ENCODE measurements at regions not wholly inside any gene's neighbourhood (a gene's known extent, or its start where the extent isn't known, plus 50 kb on each side); places are given as distances from the start of the nearest gene placed in this dataset.
A peak's percentile ranks its signal among the peaks of the same experiment; 100 is the strongest.

DNA sequence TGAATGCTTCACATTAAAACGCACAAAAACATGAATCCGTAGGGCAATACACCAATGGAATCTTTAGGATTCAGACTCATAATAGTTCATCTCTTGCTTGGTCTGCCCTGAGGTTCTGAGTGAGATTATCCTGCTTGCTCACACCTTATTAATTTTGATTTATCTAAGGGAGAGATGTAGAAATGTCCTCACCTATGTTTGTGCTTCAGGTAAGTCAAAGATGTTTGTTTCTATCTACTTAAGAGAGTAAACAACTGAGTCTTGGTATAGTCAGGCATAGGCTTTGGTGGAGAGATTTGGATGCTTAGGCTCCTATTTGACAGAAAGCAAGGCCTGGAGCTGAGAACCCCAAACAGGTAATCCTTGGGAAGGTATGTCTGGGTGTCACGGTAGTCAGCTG is 231.0 kb upstream of the TNP1 start:
- no peak for DNase-seq (ENCODE audit: low read depth in 2 of 2)

DNA sequence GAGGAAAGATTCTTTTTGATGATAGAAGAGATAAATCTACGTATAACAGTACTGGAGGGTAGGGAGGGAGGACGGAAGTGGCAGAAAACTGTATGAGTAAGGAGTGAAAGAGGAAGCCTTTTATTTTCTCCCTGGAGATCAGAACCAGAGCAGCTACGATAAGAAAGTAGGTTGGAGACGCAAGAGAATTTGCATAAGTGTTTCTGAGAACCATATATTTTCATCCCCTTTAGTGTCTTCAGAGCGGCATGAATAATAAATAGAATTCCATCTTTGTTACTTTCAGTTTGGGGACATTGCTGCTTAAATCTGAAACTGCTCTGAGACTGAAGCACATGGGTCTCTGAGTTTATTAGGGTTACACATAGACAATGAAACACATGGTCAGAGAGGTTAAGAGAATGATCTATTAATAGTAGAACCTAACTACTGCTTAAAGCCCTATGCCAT is 230.2 kb upstream of the TNP1 start:
- no peak for DNase-seq (ENCODE audit: low read depth in 2 of 2)

DNA sequence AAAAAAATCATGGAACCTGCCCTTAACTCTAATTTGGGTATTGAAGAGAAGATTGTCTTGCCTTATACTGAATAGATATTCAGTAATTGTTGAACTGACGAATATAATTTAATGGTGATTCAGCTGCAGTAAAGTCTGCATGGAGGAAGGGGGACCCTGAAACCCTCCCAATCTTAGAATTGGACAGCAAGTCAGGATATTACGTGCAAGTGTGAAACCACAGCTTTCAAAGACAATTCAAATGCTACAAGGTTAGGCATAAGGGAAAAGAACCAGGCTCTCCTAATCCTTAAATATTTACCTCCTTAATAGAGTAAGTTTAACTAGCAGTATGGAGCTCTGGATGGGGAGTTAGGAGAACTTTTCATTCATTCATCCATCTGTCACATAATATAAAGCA is 226.9 kb upstream of the TNP1 start:
- no peak for DNase-seq (ENCODE audit: low read depth in 2 of 2)

DNA sequence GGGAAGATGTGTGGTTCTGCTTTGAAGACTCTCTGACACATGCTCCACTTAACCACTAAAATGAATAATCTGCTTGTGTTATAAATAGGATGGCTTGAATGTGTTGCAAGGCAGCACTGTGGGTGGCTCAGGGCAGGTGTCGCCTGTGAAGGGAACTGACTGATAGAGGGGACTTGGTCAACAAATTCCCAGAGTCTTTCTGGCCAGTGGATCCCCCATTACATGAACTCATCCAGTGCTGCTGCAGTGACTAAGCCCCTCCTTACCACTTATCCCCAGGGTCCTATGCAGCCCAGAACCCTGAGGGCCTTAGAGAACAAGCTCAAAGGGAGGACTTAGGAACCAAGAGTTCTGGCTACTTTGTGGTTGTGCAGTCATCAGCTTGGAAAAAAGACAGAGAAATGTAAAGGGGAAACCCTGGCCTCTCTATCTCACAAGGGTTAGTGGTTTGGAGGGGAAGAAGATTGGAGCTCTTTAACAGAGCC is 226.2 kb upstream of the TNP1 start:
- DNase-seq (ENCODE audit: low read depth in 2 of 2), result peak; percentile 11 to 38

DNA sequence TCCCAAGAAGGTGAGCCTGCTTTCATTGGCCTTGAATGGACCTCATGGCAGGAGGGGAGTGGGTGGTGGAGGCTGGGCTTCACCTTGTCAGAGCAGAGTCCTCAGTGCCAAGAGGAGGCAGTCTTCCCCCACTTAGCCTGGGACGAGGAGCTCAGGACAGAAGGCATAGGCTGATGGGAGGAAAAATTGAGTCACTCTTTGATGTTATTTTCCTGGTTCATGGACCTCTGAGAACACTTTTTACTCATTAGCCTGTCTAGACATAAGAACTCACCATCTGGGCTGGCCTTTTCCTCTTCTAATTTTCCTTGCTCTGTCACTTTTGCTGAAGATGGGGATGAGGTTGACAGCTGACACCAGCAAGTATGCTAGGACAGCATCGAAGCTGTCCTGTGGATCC is 225.7 kb upstream of the TNP1 start:
- no peak for DNase-seq (ENCODE audit: low read depth in 2 of 2)

DNA sequence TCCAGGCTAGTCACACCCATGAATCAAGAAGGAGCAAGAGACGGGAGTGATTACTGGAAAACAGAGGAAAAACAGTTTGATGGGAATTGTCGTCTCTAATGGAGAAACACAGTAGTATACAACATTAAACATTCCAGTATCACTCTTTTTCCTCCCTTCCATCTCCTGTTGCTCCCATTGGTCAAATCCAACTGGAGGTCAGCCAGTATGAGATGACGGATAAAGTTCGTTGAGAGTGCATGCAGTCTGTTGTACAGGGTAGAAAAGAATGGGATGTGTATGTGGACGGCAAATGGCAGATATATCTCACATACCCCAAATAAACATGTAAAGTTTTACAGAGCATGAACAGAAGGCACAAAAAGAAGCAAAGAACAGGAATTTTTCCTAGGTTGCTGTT is 221.9 kb upstream of the TNP1 start:
- no peak for DNase-seq (ENCODE audit: low read depth in 2 of 2)

DNA sequence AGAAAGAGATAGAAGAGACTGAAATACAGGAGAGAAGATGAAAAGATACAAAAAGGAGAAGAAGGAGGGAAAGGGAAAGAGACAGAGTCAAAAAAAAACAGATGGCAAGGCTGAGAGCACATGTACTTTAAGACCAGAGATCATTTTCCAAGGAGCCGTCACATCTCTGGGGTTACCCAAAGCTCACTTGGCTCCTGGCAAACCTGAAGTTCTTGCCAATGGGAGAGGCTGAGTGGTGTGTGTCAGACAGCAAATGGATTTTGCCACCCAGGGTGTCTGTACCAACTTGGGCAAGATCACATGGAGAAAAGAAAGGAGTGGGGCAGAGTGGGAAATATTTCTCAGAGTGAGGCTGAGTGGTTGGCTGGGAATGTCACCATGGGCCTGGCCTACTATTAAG is 219.3 kb upstream of the TNP1 start:
- DNase-seq (ENCODE audit: low read depth in 2 of 2), result no peak

DNA sequence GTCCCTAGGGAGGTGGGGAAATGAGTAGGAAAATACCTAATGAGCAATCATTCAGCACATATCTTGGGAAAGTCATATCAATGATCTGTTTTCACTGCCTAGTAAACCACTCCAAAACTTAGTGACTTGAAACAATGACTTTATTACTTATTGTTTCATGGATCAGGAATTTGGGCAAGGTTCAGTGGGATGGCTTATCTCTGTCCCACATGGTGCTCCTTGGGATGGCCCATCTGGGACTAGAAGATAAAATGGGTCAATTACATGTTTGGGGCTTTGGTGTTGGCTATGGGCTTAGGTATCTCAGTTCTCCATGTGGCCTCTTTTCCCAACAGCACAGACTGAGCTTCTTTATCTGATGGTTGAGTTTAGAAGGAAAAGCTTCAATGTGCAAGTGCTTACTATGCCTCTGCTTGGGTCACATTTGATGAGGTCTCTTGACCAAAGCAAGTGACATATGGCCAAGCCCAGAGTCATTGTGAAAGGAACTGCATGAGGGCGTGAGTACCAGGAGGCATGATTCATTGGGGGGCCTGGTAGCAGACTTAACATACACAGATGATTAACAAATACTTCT is 218.1 kb upstream of the TNP1 start:
- no peak for DNase-seq (ENCODE audit: low read depth in 2 of 2)

DNA sequence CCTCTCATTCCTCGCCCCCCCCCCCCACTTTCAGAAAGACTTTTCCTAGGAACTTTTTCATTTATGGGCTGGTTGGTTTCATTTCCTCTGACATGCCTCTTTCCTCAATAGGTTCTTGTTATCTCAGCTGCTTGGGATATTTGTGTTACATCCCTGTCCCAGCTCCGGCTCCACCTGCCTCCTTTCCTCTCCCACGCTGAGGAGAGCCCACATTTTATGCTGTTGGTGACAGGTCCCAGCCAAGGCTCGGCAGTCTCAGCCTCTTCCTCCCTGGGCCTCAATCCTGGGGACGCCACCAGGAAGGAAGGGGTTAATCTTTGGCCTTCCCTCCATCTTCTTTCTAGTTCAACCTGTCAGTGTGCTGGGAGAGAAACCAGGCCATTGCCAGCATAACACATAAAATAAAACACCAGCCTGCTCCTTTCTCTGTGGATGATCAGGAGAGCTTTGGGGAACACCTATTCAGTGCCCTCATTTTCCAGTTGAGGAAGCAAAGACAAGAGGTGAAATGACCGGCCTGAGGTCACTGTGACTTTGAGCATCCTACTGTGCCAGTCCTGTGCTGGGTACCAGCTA is 216.9 kb upstream of the TNP1 start:
- DNase-seq (ENCODE audit: low read depth in 2 of 2), result no peak

DNA sequence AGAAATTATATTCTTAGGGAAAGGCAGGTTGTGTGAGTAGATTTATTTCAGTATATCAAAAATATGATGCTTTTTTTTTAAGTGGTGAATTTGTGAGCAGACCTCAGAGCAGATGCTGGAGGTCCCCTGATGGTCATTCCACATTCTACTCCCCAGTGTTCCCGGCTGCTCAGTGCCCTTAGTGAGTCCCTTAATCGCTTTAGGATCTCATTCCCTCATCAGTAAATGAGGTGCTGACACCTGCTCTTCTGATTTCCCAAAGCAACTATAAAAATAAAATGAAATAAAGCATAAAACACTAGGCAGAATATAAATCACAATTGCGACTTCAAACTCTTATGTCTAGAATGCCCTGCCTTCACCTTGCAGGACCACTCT is 216.2 kb upstream of the TNP1 start:
- no peak for DNase-seq (ENCODE audit: low read depth in 2 of 2)

DNA sequence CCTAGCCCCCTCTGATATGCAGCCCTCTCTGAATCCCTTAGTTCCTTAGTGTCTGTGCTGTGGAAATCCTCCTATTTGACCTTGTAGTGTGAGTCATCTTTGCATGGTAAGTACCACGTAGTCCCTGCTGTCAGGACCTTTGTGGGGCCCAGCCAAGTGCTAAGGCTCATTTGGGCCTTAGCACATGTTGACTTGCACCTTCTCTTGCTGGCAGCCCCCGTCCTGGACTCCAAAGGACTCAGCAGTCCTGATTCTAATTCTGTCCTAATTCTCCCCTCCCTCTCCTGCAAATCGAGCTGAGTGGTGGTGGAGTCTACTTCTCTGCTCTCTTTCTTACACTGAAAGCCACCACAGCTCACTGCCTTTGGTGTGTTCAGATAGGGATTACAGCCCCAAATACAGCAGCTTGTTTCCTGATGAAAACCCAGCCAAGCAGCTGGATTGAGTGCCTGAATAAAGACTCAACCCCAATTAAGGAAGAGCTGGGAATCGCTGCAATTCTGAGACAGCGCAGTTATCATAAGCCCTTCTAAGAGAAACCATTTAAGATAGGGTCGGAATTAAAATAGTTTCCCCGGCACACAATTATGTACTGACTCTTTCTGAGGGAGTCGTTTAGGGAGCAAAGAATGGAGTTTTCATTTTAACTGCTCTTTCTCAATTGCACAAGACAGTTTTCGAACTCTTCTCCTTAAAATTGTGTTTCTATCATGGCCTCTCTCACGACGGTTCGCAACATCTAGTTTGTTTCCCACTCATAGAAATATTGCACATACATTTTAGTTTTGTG is 215.6 kb upstream of the TNP1 start:
- no peak for DNase-seq (ENCODE audit: low read depth in 2 of 2)

DNA sequence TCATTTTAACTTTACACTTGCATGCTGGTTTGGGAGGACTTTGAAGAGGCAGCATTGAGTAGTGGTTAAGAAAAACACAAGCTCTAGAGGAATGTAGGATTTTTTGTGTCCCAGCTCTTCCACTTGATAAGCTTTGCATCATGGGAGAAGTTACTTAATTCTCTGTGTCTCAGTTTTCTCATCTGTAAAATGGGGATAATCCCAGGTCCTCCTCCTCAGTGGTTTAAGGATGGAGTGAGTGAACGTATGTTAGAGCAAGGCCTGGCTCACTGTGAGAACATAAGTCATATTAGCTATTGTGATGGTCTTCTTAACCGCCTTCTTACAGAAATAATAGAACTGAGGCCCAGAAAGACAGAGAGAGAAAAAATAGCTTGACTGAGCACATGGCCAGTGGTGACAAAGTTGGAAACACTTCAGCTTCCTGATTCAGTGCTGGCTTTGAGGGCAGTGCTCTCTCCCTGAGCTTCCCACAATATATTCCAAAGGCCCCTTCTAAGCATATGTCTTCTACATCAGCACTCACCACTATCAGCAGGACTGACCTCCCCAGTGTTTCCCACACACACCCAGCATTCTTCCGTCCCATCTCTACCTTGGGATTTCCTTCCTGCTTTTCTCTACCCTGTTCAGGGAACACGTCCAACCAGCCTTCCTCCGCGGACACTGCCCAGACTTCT is 214.9 kb upstream of the TNP1 start:
- no peak for DNase-seq (ENCODE audit: low read depth in 2 of 2)

DNA sequence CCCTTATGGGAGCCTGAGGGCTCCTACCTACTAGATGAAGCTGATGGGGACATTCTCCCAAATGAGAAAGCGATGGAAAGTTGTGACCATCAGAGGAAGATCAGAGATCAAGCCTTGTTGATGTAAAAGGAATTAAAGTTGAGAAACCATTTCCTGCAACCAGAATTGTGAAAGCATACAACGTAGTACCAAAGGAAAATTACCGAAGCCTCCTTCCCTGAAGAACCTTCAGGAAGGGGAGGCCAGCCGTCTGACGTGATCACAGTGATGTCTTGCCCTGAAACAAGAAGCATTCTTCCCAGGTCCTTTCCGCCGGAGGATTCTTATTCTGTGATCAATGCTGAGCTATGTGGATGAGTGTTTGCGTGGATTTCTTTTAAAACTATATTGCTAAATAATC is 211.6 kb upstream of the TNP1 start:
- DNase-seq (ENCODE audit: low read depth in 2 of 2), result no peak

DNA sequence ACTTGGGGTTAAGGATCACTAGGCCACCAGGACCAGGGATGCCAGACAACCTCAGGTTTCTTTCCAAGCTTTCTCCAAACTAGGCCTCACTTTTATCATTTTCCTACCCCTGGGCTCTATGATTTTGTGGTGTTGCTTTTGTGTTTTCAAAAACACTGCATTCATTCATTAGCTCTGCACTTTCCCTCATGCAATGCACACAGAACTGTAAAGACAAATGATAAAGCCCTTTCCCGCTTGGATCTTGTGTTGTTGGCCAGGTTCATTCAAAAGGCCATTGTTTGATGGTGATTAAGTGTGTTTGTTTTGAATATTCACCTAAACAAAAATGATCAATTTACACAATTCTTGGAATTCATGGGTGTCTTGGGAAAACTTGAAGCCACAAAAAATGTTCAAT is 210.7 kb upstream of the TNP1 start:
- DNase-seq (ENCODE audit: low read depth in 2 of 2), result no peak

DNA sequence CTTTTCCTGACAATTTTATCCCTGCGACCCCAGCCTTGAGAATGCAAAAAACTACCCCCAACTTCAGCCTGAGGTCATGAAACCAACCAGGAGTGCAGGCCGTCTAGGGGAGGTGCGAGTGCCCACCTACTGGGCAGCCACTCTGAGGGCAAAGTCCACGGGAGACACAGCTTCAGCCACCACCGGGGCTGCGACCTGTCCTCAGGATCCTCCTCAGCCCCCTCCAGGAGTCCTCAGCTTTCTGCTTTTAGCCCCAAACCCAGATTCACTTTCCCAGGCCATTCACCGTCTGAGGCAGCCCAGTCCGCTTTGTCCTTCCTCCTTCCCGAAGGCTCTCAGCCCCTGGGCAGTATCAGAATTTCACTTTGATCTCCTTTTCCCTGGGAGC is 210.2 kb upstream of the TNP1 start:
- DNase-seq (ENCODE audit: low read depth in 2 of 2), result no peak

DNA sequence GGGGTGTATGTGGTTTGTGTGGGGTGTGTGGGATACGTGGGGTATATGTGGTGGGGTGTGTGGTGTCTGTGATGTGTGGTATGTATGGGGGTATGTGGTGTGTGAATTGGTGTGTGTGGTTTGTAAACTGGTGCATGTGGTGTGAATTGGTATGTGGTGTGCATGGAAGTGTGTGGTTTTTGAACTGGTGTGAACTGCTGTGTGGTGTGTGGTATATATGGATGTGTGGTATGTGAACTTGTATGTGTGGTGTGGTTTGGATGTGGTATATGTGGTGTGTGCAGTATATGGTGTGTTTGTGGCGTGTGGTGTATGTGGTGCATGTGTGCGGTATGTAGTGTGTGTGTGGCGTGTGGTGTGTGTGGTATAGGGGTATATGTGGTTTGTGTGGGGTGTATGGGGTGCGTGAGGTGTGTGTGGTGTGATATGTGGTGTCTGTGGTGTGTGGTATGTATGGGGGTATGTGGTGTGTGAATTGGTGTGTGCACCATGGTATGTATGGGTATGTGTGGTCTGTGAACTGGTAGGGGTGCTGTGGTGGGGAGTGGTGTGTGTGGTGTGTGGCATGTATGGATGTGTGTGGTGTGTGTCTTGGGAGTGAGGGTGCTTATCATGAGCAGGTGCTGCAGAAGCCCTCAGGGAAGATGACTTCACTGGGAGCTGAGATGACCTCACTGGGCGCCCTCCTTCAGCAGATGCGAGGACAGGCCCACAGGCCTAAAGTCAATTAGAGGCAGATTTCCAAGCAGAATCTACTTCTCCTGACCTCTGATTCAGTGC is 209.6 kb upstream of the TNP1 start:
- no peak for DNase-seq (ENCODE audit: low read depth in 2 of 2)

DNA sequence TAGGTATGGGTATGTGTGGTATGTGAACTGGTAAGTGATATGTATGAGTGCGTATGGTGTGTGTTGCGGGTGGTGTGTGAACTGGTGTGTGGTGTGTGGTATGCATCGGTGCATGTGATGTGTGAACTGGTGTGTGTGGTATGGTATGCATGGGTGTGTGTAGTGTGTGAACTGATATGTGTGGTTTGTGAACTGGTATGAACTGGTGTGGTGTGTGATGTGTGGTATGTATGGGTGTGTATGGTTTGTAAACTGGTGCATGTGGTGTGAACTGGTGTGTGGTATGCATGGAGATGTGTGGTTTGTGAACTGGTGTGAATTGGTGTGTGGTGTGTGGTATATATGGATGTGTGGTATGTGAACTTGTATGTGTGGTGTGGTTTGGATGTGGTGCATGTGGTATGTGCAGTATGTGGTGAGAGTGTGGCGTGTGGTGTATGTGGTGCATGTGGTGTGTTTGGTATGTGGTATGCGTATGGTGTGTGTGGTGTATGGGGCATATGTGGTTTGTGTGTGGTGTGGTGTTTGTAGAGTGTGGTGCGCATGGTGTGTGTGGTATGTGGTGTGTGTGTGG is 208.9 kb upstream of the TNP1 start:
- DNase-seq (ENCODE audit: low read depth in 2 of 2), result no peak

DNA sequence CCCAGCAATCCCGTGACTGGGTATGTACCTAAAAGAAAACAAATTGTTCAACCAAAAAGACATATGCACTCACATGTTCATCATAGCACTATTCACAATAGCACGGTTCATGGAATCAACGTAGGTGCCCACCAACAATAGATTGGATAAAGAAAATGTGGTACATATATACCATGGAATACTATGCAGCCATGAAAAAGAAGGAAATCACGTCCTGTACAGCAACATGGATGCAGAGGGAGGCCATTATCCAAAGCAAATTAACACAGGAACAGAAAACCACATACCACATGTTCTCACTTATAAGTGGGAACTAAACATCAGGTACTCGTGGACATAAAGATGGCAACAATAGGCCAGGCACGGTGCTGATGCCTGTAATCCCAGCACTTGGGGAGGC is 207.9 kb upstream of the TNP1 start:
- DNase-seq (ENCODE audit: low read depth in 2 of 2), result no peak

DNA sequence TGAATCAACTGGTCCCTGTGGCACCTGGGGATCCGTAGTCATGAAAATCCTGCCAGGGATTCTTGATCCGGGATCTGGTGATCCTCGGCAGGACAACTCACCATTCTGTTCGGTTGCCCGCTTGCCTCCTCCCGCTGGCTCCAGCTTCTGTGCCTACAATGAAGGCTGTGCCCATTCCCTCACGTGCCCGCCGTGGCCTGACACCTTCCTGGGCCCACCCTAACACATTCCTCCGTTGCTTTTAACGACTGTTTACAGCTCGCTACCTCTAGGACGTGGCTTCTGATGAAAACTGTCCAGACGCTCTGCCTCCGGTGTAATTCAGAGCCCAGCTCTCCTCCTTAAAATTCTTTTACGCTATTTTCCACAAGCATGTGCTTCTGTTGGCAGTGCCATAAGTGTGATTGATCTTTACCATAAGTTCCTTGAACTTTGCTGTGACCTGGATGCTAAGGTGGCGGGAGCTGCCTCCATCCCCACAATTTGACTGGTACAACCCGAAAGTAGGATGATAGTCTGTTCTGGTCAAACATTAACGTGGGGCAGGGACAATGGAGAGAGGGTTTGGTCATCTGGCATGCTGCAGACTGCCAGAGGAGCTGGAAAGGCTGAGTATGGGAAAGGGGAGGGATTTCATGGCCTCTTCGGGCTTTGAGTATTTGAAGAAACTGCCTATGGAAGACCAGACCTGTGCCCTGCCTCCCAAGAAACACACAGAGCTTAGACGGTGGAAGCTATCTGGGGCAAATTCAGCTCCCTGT is 206.8 kb upstream of the TNP1 start:
- no peak for DNase-seq (ENCODE audit: low read depth in 2 of 2)

DNA sequence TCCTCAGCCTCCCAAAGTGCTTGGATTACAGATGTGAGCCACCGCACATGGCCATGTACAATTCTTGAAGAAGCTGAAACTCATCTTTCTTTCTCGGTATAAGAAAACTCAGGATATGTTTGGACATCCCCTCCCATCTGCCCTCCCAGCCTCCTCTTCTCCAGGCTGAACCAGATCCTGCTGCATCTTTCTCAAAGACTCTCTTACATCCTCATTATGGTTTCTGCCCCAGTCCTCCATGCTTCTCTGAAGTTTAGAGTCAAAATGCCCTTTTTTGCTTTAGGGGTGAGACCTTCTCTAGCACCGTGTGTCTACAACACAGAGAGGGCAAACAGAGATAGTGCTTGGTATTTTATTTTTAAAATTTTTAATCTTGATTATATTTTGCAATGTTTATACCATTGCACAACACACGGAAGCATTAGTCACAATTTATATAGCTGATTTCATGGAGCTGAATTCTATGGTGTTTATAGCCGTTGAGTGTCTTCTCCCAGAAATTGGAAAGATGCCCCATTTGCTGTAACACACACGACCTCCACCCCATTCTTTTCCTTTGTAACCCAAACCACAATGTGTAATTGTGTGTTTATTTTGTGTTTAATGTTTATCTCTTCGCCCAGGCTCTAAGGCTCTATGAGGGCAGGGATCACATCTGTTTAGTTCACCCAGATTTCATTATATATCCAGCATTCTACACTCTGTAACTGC is 206.0 kb upstream of the TNP1 start:
- no peak for DNase-seq (ENCODE audit: low read depth in 2 of 2)

DNA sequence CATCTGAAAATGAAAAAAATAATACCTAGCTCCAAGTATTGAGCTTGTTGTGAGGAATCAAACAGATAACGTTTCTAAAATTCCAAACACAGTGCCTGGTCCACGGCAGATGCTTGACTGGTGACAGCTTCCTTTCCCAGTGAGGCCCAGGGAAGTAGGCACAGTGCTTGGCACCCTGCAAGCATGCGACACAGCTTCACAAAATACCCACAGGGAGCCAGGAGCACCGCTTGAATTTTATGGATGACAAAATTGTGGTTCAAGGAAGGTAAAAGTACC is 205.1 kb upstream of the TNP1 start:
- DNase-seq (ENCODE audit: low read depth in 2 of 2), result no peak

All from stimulated activated CD8-positive, alpha-beta memory T cell treated with anti-CD3 and anti-CD28 coated beads, Interleukin-2, amount 100 ng/mL, for 48 hours (primary cell).